Peyer's patch (tissue), 4 donors: ENCODE measurements at regions not wholly inside any gene's neighbourhood (a gene's known extent, or its start where the extent isn't known, plus 50 kb on each side); places are given as distances from the start of the nearest gene placed in this dataset.

Experiments used
- DNase-seq, 3 donors: peaks; one replicate each; pipeline ENCODE4 v3.0.0-alpha.2; 2017 to 2019
- H3K27ac ChIP-seq, 4 donors: fragments of 200-600 bp; sonication (generic); one replicate each; pipeline ENCODE4 v1.5.1; 2016 to 2019
- H3K27me3 ChIP-seq, 2 donors: fragments of 200-600 bp; sonication (generic); one replicate each; pipeline ENCODE4 v1.5.1; 2019
- H3K36me3 ChIP-seq, 3 donors: fragments of 200-600 bp; sonication (generic); one replicate each; pipeline ENCODE4 v1.5.1; 2016 to 2019
- H3K4me1 ChIP-seq, 4 donors: fragments of 200-600 bp; sonication (generic); one replicate each; pipeline ENCODE4 v1.5.1; 2016 to 2019
- H3K4me3 ChIP-seq, 4 donors: fragments of 200-600 bp; sonication (generic); 1 replicate in 3 of 4; 2 replicates in 1 of 4; pipeline ENCODE4 v1.5.1; 2016 to 2019; ENCODE audit warnings: mild to moderate bottlenecking in 1 of 4
- H3K9me3 ChIP-seq, 4 donors: fragments of 200-600 bp; sonication (generic); one replicate each; pipeline ENCODE4 v1.5.1; 2016 to 2019; ENCODE audit warnings: mild to moderate bottlenecking in 1 of 4
- POLR2A ChIP-seq, 2 donors: fragments of 450-650 bp; IDR thresholded peaks; one replicate each; pipeline ENCODE4 v1.5.1; 2017; ENCODE audit warnings: antibody characterized with exemption in 2 of 2, mild to moderate bottlenecking in 2 of 2, moderate library complexity in 2 of 2
- TF ChIP-seq, protein P1 (sequence below), 6 experiments: fragments of 450-650 bp in 4 of 6; fragments of 200-600 bp in 2 of 6; sonication (generic) in 1 of 6; IDR thresholded peaks; one replicate each; pipeline ENCODE4 v1.5.1; 2017 to 2019; ENCODE audit warnings: antibody characterized with exemption in 6 of 6, mild to moderate bottlenecking in 3 of 6, moderate library complexity in 1 of 6

DNA sequence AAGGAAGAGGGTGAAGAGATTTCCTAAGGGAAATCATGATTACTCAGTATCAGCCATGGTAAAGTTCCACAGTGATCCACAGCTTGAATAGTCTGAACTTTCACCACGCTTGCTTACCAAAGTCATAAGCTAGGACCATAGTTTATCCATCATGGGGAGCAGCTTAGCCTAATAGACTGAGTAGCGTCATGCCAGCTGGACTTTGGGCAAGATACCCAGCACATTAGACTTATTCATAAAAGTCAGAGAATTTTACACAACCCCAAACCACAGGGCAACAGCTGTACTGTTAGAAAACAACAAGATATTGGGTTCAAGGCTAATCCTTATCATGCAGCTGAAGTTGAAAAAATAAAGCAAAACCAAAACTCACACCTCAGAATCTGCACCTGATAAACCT is 491.0 kb downstream of the XPNPEP1 start:
- H3K36me3 ChIP-seq: no peaks in the 10 kb centered on the region
- H3K9me3 ChIP-seq: no peaks in the 10 kb centered on the region

DNA sequence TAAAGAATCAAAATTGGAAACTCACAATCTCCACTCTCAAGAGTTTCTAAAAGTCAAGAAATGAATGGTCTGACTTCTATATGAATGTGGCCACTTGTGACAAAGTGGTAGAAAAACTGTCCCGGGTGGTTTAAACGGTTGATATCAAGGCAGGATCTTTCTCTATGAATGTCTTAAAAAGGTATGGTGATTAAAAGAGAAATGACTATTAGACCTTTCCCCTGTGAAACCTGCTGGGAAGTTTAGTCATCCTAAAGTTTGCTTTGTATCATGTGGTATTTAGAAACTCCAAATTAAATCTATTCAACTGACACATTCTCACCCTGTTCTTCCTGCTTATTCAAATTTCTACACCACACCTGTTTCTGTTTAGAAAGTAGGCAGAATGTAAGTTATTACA is 492.5 kb downstream of the XPNPEP1 start:
- TF ChIP-seq, protein P1, sequence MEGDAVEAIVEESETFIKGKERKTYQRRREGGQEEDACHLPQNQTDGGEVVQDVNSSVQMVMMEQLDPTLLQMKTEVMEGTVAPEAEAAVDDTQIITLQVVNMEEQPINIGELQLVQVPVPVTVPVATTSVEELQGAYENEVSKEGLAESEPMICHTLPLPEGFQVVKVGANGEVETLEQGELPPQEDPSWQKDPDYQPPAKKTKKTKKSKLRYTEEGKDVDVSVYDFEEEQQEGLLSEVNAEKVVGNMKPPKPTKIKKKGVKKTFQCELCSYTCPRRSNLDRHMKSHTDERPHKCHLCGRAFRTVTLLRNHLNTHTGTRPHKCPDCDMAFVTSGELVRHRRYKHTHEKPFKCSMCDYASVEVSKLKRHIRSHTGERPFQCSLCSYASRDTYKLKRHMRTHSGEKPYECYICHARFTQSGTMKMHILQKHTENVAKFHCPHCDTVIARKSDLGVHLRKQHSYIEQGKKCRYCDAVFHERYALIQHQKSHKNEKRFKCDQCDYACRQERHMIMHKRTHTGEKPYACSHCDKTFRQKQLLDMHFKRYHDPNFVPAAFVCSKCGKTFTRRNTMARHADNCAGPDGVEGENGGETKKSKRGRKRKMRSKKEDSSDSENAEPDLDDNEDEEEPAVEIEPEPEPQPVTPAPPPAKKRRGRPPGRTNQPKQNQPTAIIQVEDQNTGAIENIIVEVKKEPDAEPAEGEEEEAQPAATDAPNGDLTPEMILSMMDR (IDR thresholded peaks at IDR 0.05): no peak
- TF ChIP-seq POLR2A (IDR thresholded peaks at IDR 0.05): no peak
- H3K27me3 ChIP-seq: no peaks in the 10 kb centered on the region
- H3K36me3 ChIP-seq: no peaks in the 10 kb centered on the region
- no peak overlapping the region for H3K4me3 ChIP-seq
- H3K4me1 ChIP-seq: no peaks in the 10 kb centered on the region
- H3K27ac ChIP-seq: no peak overlapping the region
- DNase-seq: no peak
- no peaks in the 10 kb centered on the region for H3K9me3 ChIP-seq

More for the DNA sequence above, 491.0 kb downstream of the XPNPEP1 start:
- Histone ChIP-seq H3K27me3 (no peaks in the 10 kb centered on the region), H3K4me1 (no peaks in the 10 kb centered on the region), H3K27ac (no peak overlapping the region), H3K4me3 (no peak overlapping the region)
- TF ChIP-seq POLR2A (IDR thresholded peaks at IDR 0.05): no peak
- TF ChIP-seq, protein P1 (IDR thresholded peaks at IDR 0.05): no peak
- no peak for DNase-seq

DNA sequence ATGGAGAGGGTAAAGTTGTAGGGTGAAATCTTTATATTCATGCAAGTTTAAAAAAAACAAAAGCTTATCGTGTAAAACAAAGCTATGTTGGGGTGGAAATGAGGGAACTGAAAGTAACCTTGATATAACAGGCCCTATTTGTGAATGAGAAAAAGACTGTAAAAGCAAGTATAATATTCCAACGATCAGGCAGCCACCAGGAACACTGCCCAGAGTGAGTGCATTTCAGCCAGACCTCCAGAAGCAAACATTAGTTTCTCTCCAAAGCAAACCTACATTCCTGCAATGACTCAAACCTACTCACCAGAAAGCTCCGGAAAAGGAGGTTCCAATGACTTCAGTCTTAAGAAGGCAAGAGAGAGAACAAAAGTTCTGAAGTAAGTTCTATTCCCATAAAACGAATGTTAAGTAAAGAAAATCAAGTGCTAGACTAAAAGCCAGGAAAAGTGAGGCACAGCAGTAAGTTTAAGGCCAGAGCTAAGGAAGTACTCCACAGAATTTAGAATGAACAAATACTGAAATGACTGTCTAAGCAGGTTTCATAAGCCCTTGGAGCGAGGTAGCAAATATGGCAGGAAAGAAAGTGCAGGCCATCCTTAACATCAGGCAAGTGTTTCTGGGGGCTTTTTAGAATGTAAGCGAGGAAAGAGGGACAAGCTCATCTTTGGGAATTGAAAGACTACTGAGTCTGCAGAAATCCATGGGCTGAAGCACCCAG is 493.1 kb downstream of the XPNPEP1 start:
- Histone ChIP-seq H3K4me3 (no peak overlapping the region), H3K9me3 (no peaks in the 10 kb centered on the region), H3K4me1 (no peaks in the 10 kb centered on the region), H3K27me3 (no peaks in the 10 kb centered on the region), H3K27ac (no peak overlapping the region), H3K36me3 (no peaks in the 10 kb centered on the region)
- DNase-seq: no peak
- TF ChIP-seq, protein P1 (IDR thresholded peaks at IDR 0.05): no peak
- TF ChIP-seq POLR2A (IDR thresholded peaks at IDR 0.05): no peak

GRCh38 chr10:109428775-109429491 is 494.4 kb downstream of the XPNPEP1 start:
- TF ChIP-seq, protein P1 (IDR thresholded peaks at IDR 0.05): no peak
- no peak for TF ChIP-seq POLR2A (IDR thresholded peaks at IDR 0.05)
- H3K36me3 ChIP-seq: no peaks in the 10 kb centered on the region
- no peak overlapping the region for H3K27ac ChIP-seq
- H3K27me3 ChIP-seq: no peaks in the 10 kb centered on the region
- H3K4me3 ChIP-seq: no peak overlapping the region
- H3K9me3 ChIP-seq: no peaks in the 10 kb centered on the region
- H3K4me1 ChIP-seq: no peaks in the 10 kb centered on the region
- DNase-seq: no peak

- no peak for DNase-seq
- no peak overlapping the region for H3K27ac ChIP-seq
- H3K36me3 ChIP-seq: no peaks in the 10 kb centered on the region
- no peaks in the 10 kb centered on the region for H3K27me3 ChIP-seq
- no peak overlapping the region for H3K4me3 ChIP-seq
- no peak for TF ChIP-seq POLR2A (IDR thresholded peaks at IDR 0.05)
- TF ChIP-seq, protein P1 (IDR thresholded peaks at IDR 0.05): no peak
- no peaks in the 10 kb centered on the region for H3K9me3 ChIP-seq
- H3K4me1 ChIP-seq: no peaks in the 10 kb centered on the region
Measured at GRCh38 chr10:109427411-109427810, 495.9 kb downstream of the XPNPEP1 start.
